SU-DHL-6 (cell line): ENCODE measurements at regions not wholly inside any gene's neighbourhood (a gene's known extent, or its start where the extent isn't known, plus 50 kb on each side); places are given as distances from the start of the nearest gene placed in this dataset.

Experiments
- EZH2phosphoT487 ChIP-seq: fragments of 200-600 bp; sonication (generic), shearing (Covaris generic); conservative IDR thresholded peaks from 2 replicates; pipeline ENCODE4 v1.6.1; 2018; ENCODE audit warnings: mild to moderate bottlenecking, antibody characterized with exemption, low read length, moderate library complexity, mixed read lengths
- TF ChIP-seq, protein P1 (sequence below): fragments of 200-600 bp; sonication (generic); IDR thresholded peaks from one replicate; pipeline ENCODE4 v1.5.1; 2017; ENCODE audit warnings: antibody characterized with exemption, mild to moderate bottlenecking, low read length, moderate library complexity; ENCODE audit not compliant: insufficient read depth, poor library complexity, severe bottlenecking

DNA sequence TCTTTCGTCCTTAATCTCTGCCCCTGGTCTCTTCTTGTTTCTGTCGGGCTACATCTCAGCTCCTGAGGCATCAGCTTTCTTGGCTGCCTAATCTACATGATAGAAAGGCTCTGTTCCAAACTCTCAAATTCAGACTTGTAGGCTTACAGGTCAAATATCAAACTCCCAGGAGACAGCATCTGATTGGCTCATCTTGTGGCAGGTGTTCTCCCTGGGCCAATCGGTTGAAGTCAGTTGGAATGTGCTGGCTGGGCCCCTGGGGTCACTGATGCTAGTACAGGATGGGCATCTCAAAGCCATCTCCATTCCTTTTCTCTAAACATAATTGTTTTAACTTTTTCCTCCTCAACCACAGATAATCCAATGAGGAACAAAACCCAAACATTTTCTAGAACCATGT, 198.7 kb downstream of the CNTN3 start:
- TF ChIP-seq, protein P1, sequence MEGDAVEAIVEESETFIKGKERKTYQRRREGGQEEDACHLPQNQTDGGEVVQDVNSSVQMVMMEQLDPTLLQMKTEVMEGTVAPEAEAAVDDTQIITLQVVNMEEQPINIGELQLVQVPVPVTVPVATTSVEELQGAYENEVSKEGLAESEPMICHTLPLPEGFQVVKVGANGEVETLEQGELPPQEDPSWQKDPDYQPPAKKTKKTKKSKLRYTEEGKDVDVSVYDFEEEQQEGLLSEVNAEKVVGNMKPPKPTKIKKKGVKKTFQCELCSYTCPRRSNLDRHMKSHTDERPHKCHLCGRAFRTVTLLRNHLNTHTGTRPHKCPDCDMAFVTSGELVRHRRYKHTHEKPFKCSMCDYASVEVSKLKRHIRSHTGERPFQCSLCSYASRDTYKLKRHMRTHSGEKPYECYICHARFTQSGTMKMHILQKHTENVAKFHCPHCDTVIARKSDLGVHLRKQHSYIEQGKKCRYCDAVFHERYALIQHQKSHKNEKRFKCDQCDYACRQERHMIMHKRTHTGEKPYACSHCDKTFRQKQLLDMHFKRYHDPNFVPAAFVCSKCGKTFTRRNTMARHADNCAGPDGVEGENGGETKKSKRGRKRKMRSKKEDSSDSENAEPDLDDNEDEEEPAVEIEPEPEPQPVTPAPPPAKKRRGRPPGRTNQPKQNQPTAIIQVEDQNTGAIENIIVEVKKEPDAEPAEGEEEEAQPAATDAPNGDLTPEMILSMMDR = no peak
- TF ChIP-seq EZH2phosphoT487 = no peak
